IMR-90 (cell line): ENCODE measurements at regions not wholly inside any gene's neighbourhood (a gene's known extent, or its start where the extent isn't known, plus 50 kb on each side); places are given as distances from the start of the nearest gene placed in this dataset.

Experiments used
- ATAC-seq: fragments of 200-7000 bp; cut with Tn5 transposase; 2 replicates; pipeline ENCODE4 v1.9.1; 2020; ENCODE audit warnings: low read depth, mild to moderate bottlenecking, moderate library complexity
- BruUV-seq: library from RNA; stranded (reverse); fragments of 400-500 nt; replicated peaks from 2 replicates; lab custom pipeline; 2021; lab: Mats Ljungman, UMichigan
- CTCF ChIA-PET: fragments of 300-600 bp; formaldehyde crosslinking; extraction: SDS; loops from one replicate; lab custom pipeline; 2021; ENCODE audit warnings: antibody characterized with exemption; lab: Yijun Ruan, JAX
- POLR2A ChIA-PET: fragments of 300-600 bp; sonication (Branson Sonifier 250); formaldehyde crosslinking; loops from one replicate; lab custom pipeline; 2022; ENCODE audit warnings: antibody characterized with exemption; ENCODE audit not compliant: unreplicated experiment; lab: Charles Lee
- DNase-seq: peaks from one replicate; pipeline ENCODE4 v3.0.0; 2013
- H2AFZ ChIP-seq: replicated peaks from 2 replicates; pipeline ENCODE3; 2013; ENCODE audit warnings: low read length, mild to moderate bottlenecking; ENCODE audit not compliant: poor library complexity
- H2AK5ac ChIP-seq: 2 replicates; pipeline ENCODE4 v1.6.1; 2013; ENCODE audit warnings: low read depth, low read length, inconsistent platforms
- H2AK9ac ChIP-seq: replicated peaks from 2 replicates; pipeline ENCODE3; 2013; ENCODE audit warnings: mild to moderate bottlenecking, low read depth, low read length, moderate library complexity; ENCODE audit not compliant: poor library complexity
- H2BK120ac ChIP-seq: 2 replicates; pipeline ENCODE4 v1.6.1; 2013; ENCODE audit warnings: low read depth, low read length, inconsistent platforms
- H2BK15ac ChIP-seq: 3 replicates; pipeline ENCODE4 v1.6.1; 2013; ENCODE audit warnings: low read depth, low read length, inconsistent platforms
- H2BK20ac ChIP-seq: 2 replicates; pipeline ENCODE4 v1.6.1; 2013; ENCODE audit warnings: low read depth, mild to moderate bottlenecking, inconsistent platforms, low read length, moderate library complexity
- H2BK5ac ChIP-seq: 2 replicates; pipeline ENCODE4 v1.6.1; 2013; ENCODE audit warnings: mild to moderate bottlenecking, low read depth, low read length, inconsistent platforms; ENCODE audit not compliant: poor library complexity, severe bottlenecking
- H3K14ac ChIP-seq: replicated peaks from 2 replicates; pipeline ENCODE4 v1.6.1; 2013; ENCODE audit warnings: low read depth, low read length, inconsistent platforms
- H3K18ac ChIP-seq: 2 replicates; pipeline ENCODE4 v1.6.1; 2013; ENCODE audit warnings: low read depth, low read length, control low read depth
- H3K23ac ChIP-seq: 2 replicates; pipeline ENCODE4 v1.6.1; 2013; ENCODE audit warnings: low read depth, low read length, inconsistent platforms
- H3K27ac ChIP-seq: 2 replicates; pipeline ENCODE4 v1.5.1; 2013; ENCODE audit warnings: mild to moderate bottlenecking, control low read depth, low read length; ENCODE audit not compliant: insufficient read depth
- H3K27me3 ChIP-seq: 2 replicates; pipeline ENCODE4 v1.6.1; 2013; ENCODE audit warnings: low read length; ENCODE audit not compliant: control insufficient read depth, insufficient read depth
- H3K36me3 ChIP-seq: 2 replicates; pipeline ENCODE4 v1.6.1; 2013; ENCODE audit warnings: low read length, mixed read lengths; ENCODE audit not compliant: control insufficient read depth, insufficient read depth
- H3K4ac ChIP-seq: 2 replicates; pipeline ENCODE4 v1.6.1; 2013; ENCODE audit warnings: low read depth, low read length, inconsistent platforms
- H3K4me1 ChIP-seq: 2 replicates; pipeline ENCODE4 v1.6.1; 2013; ENCODE audit warnings: low read length, mixed read lengths; ENCODE audit not compliant: control insufficient read depth, insufficient read depth
- H3K4me2 ChIP-seq: 2 replicates; pipeline ENCODE4 v1.6.1; 2013; ENCODE audit warnings: low read depth, mild to moderate bottlenecking, control low read depth, low read length, moderate library complexity
- H3K4me3 ChIP-seq: 2 replicates; pipeline ENCODE4 v1.5.1; 2013; ENCODE audit warnings: low read depth, mild to moderate bottlenecking, control low read depth, low read length, moderate library complexity; ENCODE audit not compliant: insufficient read depth
- H3K56ac ChIP-seq: 2 replicates; pipeline ENCODE4 v1.6.1; 2013; ENCODE audit warnings: low read length, inconsistent platforms; ENCODE audit not compliant: insufficient read depth; ENCODE audit errors: extremely low read depth
- H3K79me1 ChIP-seq, 2 experiments: 2 replicates each; pipeline ENCODE4 v1.6.1; 2013; ENCODE audit warnings: low read length in 2 of 2, inconsistent platforms in 1 of 2, low read depth in 1 of 2
- H3K9ac ChIP-seq: 2 replicates; pipeline ENCODE4 v1.6.1; 2013; ENCODE audit warnings: low read depth, low read length, control low read depth
- H3K9me1 ChIP-seq: 2 replicates; pipeline ENCODE4 v1.6.1; 2013; ENCODE audit warnings: low read length, inconsistent platforms; ENCODE audit not compliant: insufficient read depth
- H3K9me3 ChIP-seq: 2 replicates; pipeline ENCODE4 v1.6.1; 2013; ENCODE audit warnings: low read length; ENCODE audit not compliant: control insufficient read depth, insufficient read depth
- H4K20me1 ChIP-seq: 2 replicates; pipeline ENCODE4 v1.6.1; 2013; ENCODE audit warnings: low read length, inconsistent platforms; ENCODE audit not compliant: insufficient read depth
- H4K5ac ChIP-seq: 2 replicates; pipeline ENCODE4 v1.6.1; 2013; ENCODE audit warnings: mild to moderate bottlenecking, low read depth, low read length, control low read depth
- H4K8ac ChIP-seq, 2 experiments: 2 replicates each; pipeline ENCODE4 v1.6.1; 2013; ENCODE audit warnings: low read depth in 2 of 2, low read length in 2 of 2, control low read depth in 1 of 2, inconsistent platforms in 1 of 2
- H4K91ac ChIP-seq: 2 replicates; pipeline ENCODE4 v1.6.1; 2013; ENCODE audit warnings: low read depth, low read length, inconsistent platforms; ENCODE audit not compliant: insufficient read depth
- CTCF ChIP-seq: conservative IDR thresholded peaks from 2 replicates; pipeline ENCODE4 v1.5.1; 2012; ENCODE audit warnings: mild to moderate bottlenecking, low read depth, low read length, improper control_type of control experiment
- FOS ChIP-seq: fragments of 150-350 bp; IDR thresholded peaks from 2 replicates; pipeline ENCODE4 v1.6.1; 2016; ENCODE audit warnings: low read depth, low read length
- whole genome bisulfite sequencing, 2 experiments: methylation state at CpG; one replicate each; pipeline versions ENCODE4 v1.1.5 to v1.1.7; 2013; ENCODE audit warnings: missing lambda C conversion rate in 2 of 2; ENCODE audit not compliant: insufficient read length in 1 of 2; ENCODE audit errors: extremely low coverage in 2 of 2; 5-methylcytosine and 5-hydroxymethylcytosine counted together
- dilution Hi-C: fragments of 300-500 bp; cut with HindIII; formaldehyde crosslinking; loops from one replicate; pipeline ENCODE4 v1.14.3; 2018; ENCODE audit warnings: low sequenced_read_pairs; ENCODE audit not compliant: unreplicated experiment
- in situ Hi-C: fragments of 300-500 bp; cut with MboI; formaldehyde crosslinking; loops from 3 replicates; pipeline ENCODE4 v1.14.3; 2019; ENCODE audit warnings: low sequenced_read_pairs, inconsistent platforms, mixed read lengths
- intact Hi-C: fragments of 100-400 bp; cut with micrococcal nuclease; formaldehyde crosslinking; loops from 2 replicates; pipeline ENCODE4 v1.10.0; 2022

- no peaks in the 10 kb centered on the region for H3K4me1 ChIP-seq
- H3K36me3 ChIP-seq: no peaks in the 10 kb centered on the region
- no peak overlapping the region for H2BK20ac ChIP-seq
- H4K8ac ChIP-seq: no peak overlapping the region
- intact Hi-C loops: no loop called here
- no peaks in the 10 kb centered on the region for H3K9me3 ChIP-seq
- H3K9me1 ChIP-seq: no peaks in the 10 kb centered on the region
- ChIA-PET POLR2A (no interaction called here), CTCF (no interaction called here)
- H2AK9ac ChIP-seq: no peak overlapping the region
- no peak overlapping the region for H3K9ac ChIP-seq
- H2AK5ac ChIP-seq: no peak overlapping the region
- peak; percentile 1 for DNase-seq
- no CpG with 5 or more reads among the region's 5 CpGs for WGBS, 2 experiments
- no peak overlapping the region for H2BK120ac ChIP-seq
- no peak for ATAC-seq
- no peak overlapping the region for H3K4ac ChIP-seq
- dilution Hi-C loops: no loop called here
- no peak overlapping the region for H2BK5ac ChIP-seq
- no peak overlapping the region for H4K91ac ChIP-seq
- no peak overlapping the region for H3K4me3 ChIP-seq
- no peaks in the 10 kb centered on the region for H3K79me1 ChIP-seq
- no peaks in the 10 kb centered on the region for H4K20me1 ChIP-seq
- in situ Hi-C loops: no loop called here
- H3K27ac ChIP-seq: no peak overlapping the region
- H3K56ac ChIP-seq: no peak overlapping the region
- no peak overlapping the region for H2BK15ac ChIP-seq
- no peak overlapping the region for H2AFZ ChIP-seq
- no peaks in the 10 kb centered on the region for H3K27me3 ChIP-seq
- TF ChIP-seq CTCF: 0 out of 2 replicates have a peak, but pooled peaks have one; percentile 23
- no peak for TF ChIP-seq FOS
- BruUV-seq: no TSS peak
- no peak overlapping the region for H3K23ac ChIP-seq
- H4K5ac ChIP-seq: no peak overlapping the region
- no peak overlapping the region for H3K4me2 ChIP-seq
- H3K18ac ChIP-seq: no peak overlapping the region
- H3K14ac ChIP-seq: no peak overlapping the region
Measured at GRCh38 chr5:112491257-112491656, 72.2 kb upstream of the EPB41L4A start.
